ENCODE measurements at regions not wholly inside any gene's neighbourhood (a gene's known extent, or its start where the extent isn't known, plus 50 kb on each side); places are given as distances from the start of the nearest gene placed in this dataset.

- H2AFZ ChIP-seq (ENCODE audit: low read depth) = no peak overlapping the region
- H3K36me3 ChIP-seq (ENCODE audit: insufficient read depth) = no peaks in the 10 kb centered on the region; the same call in 1 of the 2 replicates
- H4K20me1 ChIP-seq (ENCODE audit: insufficient read depth) = no peaks in the 10 kb centered on the region; the same call in 1 of the 2 replicates
- no peak overlapping the region for H3K27ac ChIP-seq
- H3K9ac ChIP-seq = no peak overlapping the region
- H3K27me3 ChIP-seq (ENCODE audit: insufficient read depth, low read depth) = no peaks in the 10 kb centered on the region
- H3K4me1 ChIP-seq (ENCODE audit: low read depth, poor library complexity, severe bottlenecking) = no peaks in the 10 kb centered on the region
- H3K4me3 ChIP-seq (IDR thresholded peaks at IDR 0.05; ENCODE audit: insufficient read depth, low read depth, low read length) = no peak overlapping the region
- TF ChIP-seq CTCF (conservative IDR thresholded peaks at IDR 0.05; ENCODE audit: low read depth, low read length) = no peak
- no peaks in the 10 kb centered on the region for H3K79me2 ChIP-seq (ENCODE audit: insufficient read depth, low read depth)
- H3K4me2 ChIP-seq = no peak overlapping the region
These were observed 670.3 kb upstream of the FAM241A start for GRCh38 chr4:111475001-111475400.

- TF ChIP-seq CTCF (conservative IDR thresholded peaks at IDR 0.05; ENCODE audit: low read depth, low read length) = no peak
- Histone ChIP-seq H2AFZ (ENCODE audit: low read depth) (no peak overlapping the region), H3K36me3 (ENCODE audit: insufficient read depth) (no peaks in the 10 kb centered on the region; the same call in 1 of the 2 replicates), H3K27me3 (ENCODE audit: insufficient read depth, low read depth) (no peaks in the 10 kb centered on the region), H4K20me1 (ENCODE audit: insufficient read depth) (no peaks in the 10 kb centered on the region; the same call in 1 of the 2 replicates), H3K27ac (no peak overlapping the region), H3K9ac (no peak overlapping the region), H3K4me2 (no peak overlapping the region), H3K4me1 (ENCODE audit: low read depth, poor library complexity, severe bottlenecking) (no peaks in the 10 kb centered on the region), H3K4me3 (IDR thresholded peaks at IDR 0.05; ENCODE audit: insufficient read depth, low read depth, low read length) (no peak overlapping the region), H3K79me2 (ENCODE audit: insufficient read depth, low read depth) (no peaks in the 10 kb centered on the region)
These were observed 669.6 kb upstream of the FAM241A start for GRCh38 chr4:111475666-111476065.

DNA sequence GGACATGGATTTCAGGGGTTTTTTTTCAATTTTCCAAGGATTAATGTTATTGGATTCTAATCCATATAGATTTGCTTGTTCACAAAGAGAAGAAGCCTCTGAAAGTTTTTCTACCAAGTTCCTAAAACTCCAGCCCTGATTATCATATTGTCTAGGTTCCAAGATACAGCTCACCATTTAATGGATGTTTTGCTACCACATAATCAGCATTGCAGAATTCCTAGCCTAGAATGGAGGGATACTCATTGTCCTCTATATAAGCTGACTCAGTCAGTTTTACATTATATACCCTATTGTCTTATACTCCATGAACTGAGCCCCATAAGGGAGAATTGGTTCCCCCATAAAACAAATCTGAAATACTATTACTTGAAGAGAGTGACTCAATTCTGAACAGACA, 664.7 kb upstream of the FAM241A start:
- Histone ChIP-seq H3K27ac (no peak overlapping the region), H3K4me2 (no peak overlapping the region), H3K4me1 (ENCODE audit: low read depth, poor library complexity, severe bottlenecking) (no peaks in the 10 kb centered on the region), H3K27me3 (ENCODE audit: insufficient read depth, low read depth) (no peaks in the 10 kb centered on the region), H3K4me3 (IDR thresholded peaks at IDR 0.05; ENCODE audit: insufficient read depth, low read depth, low read length) (no peak overlapping the region), H2AFZ (ENCODE audit: low read depth) (no peak overlapping the region), H3K9ac (no peak overlapping the region), H4K20me1 (ENCODE audit: insufficient read depth) (no peaks in the 10 kb centered on the region), H3K36me3 (ENCODE audit: insufficient read depth) (no peaks in the 10 kb centered on the region; the same call in 1 of the 2 replicates), H3K79me2 (ENCODE audit: insufficient read depth, low read depth) (no peaks in the 10 kb centered on the region)
- TF ChIP-seq CTCF (conservative IDR thresholded peaks at IDR 0.05; ENCODE audit: low read depth, low read length) = no peak

DNA sequence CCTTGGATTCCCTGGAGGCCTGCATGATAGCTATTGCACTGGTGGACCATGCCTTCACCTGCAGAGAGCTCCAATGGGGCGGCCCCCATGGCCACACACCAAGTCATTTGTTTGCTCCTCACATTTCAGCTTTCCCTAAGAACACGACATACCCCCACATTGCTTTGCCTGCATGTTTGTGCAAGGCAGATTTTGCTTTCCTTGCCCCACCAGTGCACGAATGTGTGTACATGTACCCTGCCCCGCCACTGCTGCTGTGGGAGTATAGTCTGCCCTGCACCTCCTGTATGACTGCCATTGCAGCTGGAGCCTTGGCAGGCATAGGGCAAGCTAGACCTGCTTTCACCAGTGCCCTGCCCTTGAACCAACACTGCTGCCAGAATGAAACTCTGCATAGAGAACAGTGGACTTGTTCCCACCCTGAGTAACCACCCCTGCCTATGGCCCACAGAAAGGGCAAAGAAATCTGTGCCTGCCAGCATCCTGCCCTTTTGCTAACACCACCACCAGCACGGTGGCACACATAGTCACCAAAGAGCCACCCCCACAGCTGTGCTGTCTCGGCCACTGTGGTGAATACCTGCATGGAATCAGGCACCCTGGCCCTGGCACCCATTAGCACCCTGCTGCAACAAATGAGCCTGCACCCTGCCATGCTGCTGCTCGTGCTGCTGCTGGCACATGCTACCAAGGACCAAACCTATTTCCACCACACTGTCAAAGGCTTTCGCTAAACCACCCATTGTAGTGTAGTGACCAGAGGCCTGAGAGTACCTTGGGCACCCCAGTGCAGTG, 661.7 kb upstream of the FAM241A start:
- H3K27me3 ChIP-seq (ENCODE audit: insufficient read depth, low read depth) = no peaks in the 10 kb centered on the region
- no peak overlapping the region for H3K9ac ChIP-seq
- no peak overlapping the region for H3K4me3 ChIP-seq (IDR thresholded peaks at IDR 0.05; ENCODE audit: insufficient read depth, low read depth, low read length)
- no peaks in the 10 kb centered on the region for H3K79me2 ChIP-seq (ENCODE audit: insufficient read depth, low read depth)
- no peak overlapping the region for H2AFZ ChIP-seq (ENCODE audit: low read depth)
- no peak overlapping the region for H3K27ac ChIP-seq
- no peaks in the 10 kb centered on the region for H4K20me1 ChIP-seq (ENCODE audit: insufficient read depth)
- no peaks in the 10 kb centered on the region for H3K4me1 ChIP-seq (ENCODE audit: low read depth, poor library complexity, severe bottlenecking)
- H3K4me2 ChIP-seq = no peak overlapping the region
- no peaks in the 10 kb centered on the region; the same call in 1 of the 2 replicates for H3K36me3 ChIP-seq (ENCODE audit: insufficient read depth)
- TF ChIP-seq CTCF (conservative IDR thresholded peaks at IDR 0.05; ENCODE audit: low read depth, low read length) = no peak
